GM23248 (cell line): ENCODE measurements at regions not wholly inside any gene's neighbourhood (a gene's known extent, or its start where the extent isn't known, plus 50 kb on each side); places are given as distances from the start of the nearest gene placed in this dataset.

Source experiments
- DNase-seq: peaks from one replicate; pipeline ENCODE4 v3.0.0-alpha.2; 2015
- H2AFZ ChIP-seq: fragments of 200-600 bp; sonication (generic); 2 replicates; pipeline ENCODE4 v1.6.1; 2016; ENCODE audit warnings: antibody characterized with exemption
- H3F3A ChIP-seq: fragments of 200-600 bp; sonication (generic); 2 replicates; pipeline ENCODE4 v1.6.1; 2016; ENCODE audit warnings: mild to moderate bottlenecking, antibody characterized with exemption, mixed run types; ENCODE audit not compliant: insufficient read depth
- H3K27ac ChIP-seq: fragments of 200-600 bp; sonication (generic); 2 replicates; pipeline ENCODE4 v1.5.1; 2016; ENCODE audit warnings: mild to moderate bottlenecking
- H3K27me3 ChIP-seq: fragments of 200-600 bp; sonication (generic); replicated peaks from 2 replicates; pipeline ENCODE4 v1.6.1; 2016; ENCODE audit warnings: mild to moderate bottlenecking; ENCODE audit not compliant: insufficient read depth
- H3K36me3 ChIP-seq: fragments of 200-600 bp; sonication (generic); 2 replicates; pipeline ENCODE4 v1.6.1; 2016; ENCODE audit warnings: low read depth, mild to moderate bottlenecking
- H3K4me1 ChIP-seq: fragments of 200-600 bp; sonication (generic); 2 replicates; pipeline ENCODE4 v1.6.1; 2016; ENCODE audit warnings: mild to moderate bottlenecking; ENCODE audit not compliant: insufficient read depth
- H3K4me2 ChIP-seq: fragments of 200-600 bp; sonication (generic); one replicate; pipeline ENCODE4 v1.6.1; 2016; ENCODE audit warnings: mild to moderate bottlenecking; ENCODE audit not compliant: unreplicated experiment
- H3K4me3 ChIP-seq: fragments of 200-600 bp; sonication (generic); 2 replicates; pipeline ENCODE4 v1.5.1; 2016; ENCODE audit warnings: mild to moderate bottlenecking
- H3K79me2 ChIP-seq: fragments of 200-600 bp; sonication (generic); 2 replicates; pipeline ENCODE4 v1.6.1; 2016; ENCODE audit warnings: mild to moderate bottlenecking; ENCODE audit not compliant: insufficient read depth
- H3K9ac ChIP-seq: fragments of 200-600 bp; sonication (generic); 2 replicates; pipeline ENCODE4 v1.6.1; 2016; ENCODE audit warnings: mild to moderate bottlenecking
- H3K9me2 ChIP-seq: fragments of 200-600 bp; sonication (generic); 2 replicates; pipeline ENCODE4 v1.6.1; 2016; ENCODE audit warnings: mixed run types, mild to moderate bottlenecking, moderate library complexity; ENCODE audit not compliant: insufficient read depth
- H3K9me3 ChIP-seq: fragments of 200-600 bp; sonication (generic); one replicate; pipeline ENCODE4 v1.6.1; 2017; ENCODE audit warnings: low read depth
- H4K20me1 ChIP-seq: fragments of 200-600 bp; sonication (generic); 2 replicates; pipeline ENCODE4 v1.6.0; 2016; ENCODE audit not compliant: insufficient read depth
- EZH2 ChIP-seq: fragments of 200-600 bp; sonication (generic); IDR thresholded peaks from 2 replicates; pipeline ENCODE4 v1.6.1; 2018; ENCODE audit warnings: antibody characterized with exemption, mild to moderate bottlenecking; ENCODE audit not compliant: insufficient read depth, poor library complexity, severe bottlenecking
- EZH2phosphoT487 ChIP-seq: fragments of 200-600 bp; sonication (generic); IDR thresholded peaks from 2 replicates; pipeline ENCODE4 v1.6.1; 2018; ENCODE audit warnings: antibody characterized with exemption, moderate library complexity, mild to moderate bottlenecking, low read depth; ENCODE audit not compliant: insufficient read depth
- WGBS, 2 experiments: methylation state at CpG; one replicate each; pipeline ENCODE4 v1.1.6; 2015 to 2017; ENCODE audit warnings: low lambda C conversion rate in 2 of 2, low coverage in 1 of 2; ENCODE audit errors: missing lambda C conversion rate in 2 of 2; 5-methylcytosine and 5-hydroxymethylcytosine counted together
- in situ Hi-C: fragments of 300-500 bp; cut with MboI; formaldehyde crosslinking; loops from 2 replicates; pipeline ENCODE4 v1.15.0; 2020

GRCh38 chr1:199205740-199206441 is 567.1 kb downstream of the PTPRC start:
- TF ChIP-seq EZH2phosphoT487 (no peak), EZH2 (no peak)
- in situ Hi-C loops, result no loop called here
- Histone ChIP-seq H4K20me1 (no peaks in the 10 kb centered on the region), H3K4me3 (no peak overlapping the region), H3K9ac (no peak overlapping the region), H3K27ac (no peak overlapping the region), H3K79me2 (no peaks in the 10 kb centered on the region), H2AFZ (no peak overlapping the region), H3K27me3 (no peaks in the 10 kb centered on the region), H3F3A (no peaks in the 10 kb centered on the region), H3K9me2 (no peaks in the 10 kb centered on the region), H3K36me3 (no peaks in the 10 kb centered on the region), H3K9me3 (no peaks in the 10 kb centered on the region), H3K4me2 (no peak overlapping the region), H3K4me1 (no peaks in the 10 kb centered on the region)
- no peak for DNase-seq
- 10% methylated on average over 6 of the region's 6 CpGs for WGBS, 2 experiments

DNA sequence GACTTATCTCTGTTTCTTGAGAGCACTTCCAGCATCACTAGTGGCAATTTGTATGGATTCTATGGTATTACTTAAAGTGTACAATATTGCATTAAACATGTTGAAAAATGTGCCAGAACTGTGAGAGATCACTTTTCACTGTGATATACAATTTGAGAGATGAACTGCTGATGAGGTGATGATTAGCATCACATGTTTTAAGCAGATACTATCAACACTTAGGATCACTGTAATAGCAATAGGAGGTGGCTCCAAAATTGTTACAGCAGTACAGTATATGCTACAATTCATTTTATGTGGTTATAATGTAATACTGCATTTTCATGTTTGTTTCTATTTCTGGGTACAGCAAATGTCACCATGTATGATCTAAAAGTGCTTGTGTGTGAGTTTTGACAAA is 570.0 kb downstream of the PTPRC start:
- H3K4me1 ChIP-seq, result no peaks in the 10 kb centered on the region
- H3K9ac ChIP-seq, result no peak overlapping the region
- no peak overlapping the region for H3K4me2 ChIP-seq
- H2AFZ ChIP-seq, result no peak overlapping the region
- DNase-seq, result no peak
- in situ Hi-C loops, result no loop called here
- TF ChIP-seq EZH2phosphoT487 (no peak), EZH2 (no peak)
- H3K79me2 ChIP-seq, result no peaks in the 10 kb centered on the region
- no peaks in the 10 kb centered on the region for H3K36me3 ChIP-seq
- H3K27ac ChIP-seq, result no peak overlapping the region
- H3K9me3 ChIP-seq, result no peaks in the 10 kb centered on the region
- H3K27me3 ChIP-seq, result no peaks in the 10 kb centered on the region
- H3K4me3 ChIP-seq, result no peak overlapping the region
- no peaks in the 10 kb centered on the region for H4K20me1 ChIP-seq
- no peaks in the 10 kb centered on the region for H3K9me2 ChIP-seq
- H3F3A ChIP-seq, result no peaks in the 10 kb centered on the region

DNA sequence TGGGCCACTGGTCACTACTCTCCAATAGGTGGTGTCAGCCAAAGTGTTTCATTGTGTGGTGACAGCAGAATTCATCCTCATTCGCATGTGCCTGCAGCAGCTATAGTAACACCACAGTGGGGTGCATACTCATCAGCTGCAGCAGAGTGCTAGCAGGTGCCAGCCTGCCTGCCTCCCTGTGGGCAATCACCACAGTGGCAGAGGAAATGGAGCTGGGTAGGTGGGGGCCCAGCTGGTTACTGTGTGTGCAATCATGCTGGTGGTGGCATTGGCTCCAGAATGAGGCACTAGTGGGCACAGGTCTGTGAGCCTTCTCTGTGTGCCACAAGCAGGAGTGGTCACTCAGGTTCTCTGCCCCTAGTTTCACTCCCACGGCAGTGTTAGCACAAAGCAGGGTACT is 579.2 kb downstream of the PTPRC start:
- H3F3A ChIP-seq, result no peaks in the 10 kb centered on the region
- no peaks in the 10 kb centered on the region for H3K36me3 ChIP-seq
- in situ Hi-C loops, result no loop called here
- H3K79me2 ChIP-seq, result no peaks in the 10 kb centered on the region
- H3K9me3 ChIP-seq, result no peaks in the 10 kb centered on the region
- H3K9ac ChIP-seq, result no peak overlapping the region
- H3K4me2 ChIP-seq, result no peak overlapping the region
- H2AFZ ChIP-seq, result no peak overlapping the region
- TF ChIP-seq EZH2 (no peak), EZH2phosphoT487 (no peak)
- no peak for DNase-seq
- H3K27me3 ChIP-seq, result 0 out of 2 replicates have a peak, but pooled peaks cover 5% of the 10 kb centered on the region
- no peaks in the 10 kb centered on the region for H3K4me1 ChIP-seq
- no peaks in the 10 kb centered on the region for H4K20me1 ChIP-seq
- H3K27ac ChIP-seq, result no peak overlapping the region
- 25 to 38% methylated on average over 2 of the region's 2 CpGs for WGBS, 2 experiments
- no peak overlapping the region for H3K4me3 ChIP-seq
- H3K9me2 ChIP-seq, result peaks cover 4% of the 10 kb centered on the region; the same call in 1 of the 2 replicates

- Histone ChIP-seq H3K9ac (no peak overlapping the region), H3K27me3 (0 out of 2 replicates have a peak, but pooled peaks cover 5% of the 10 kb centered on the region), H3K36me3 (no peaks in the 10 kb centered on the region), H3K27ac (no peak overlapping the region), H3K79me2 (no peaks in the 10 kb centered on the region), H3K4me1 (no peaks in the 10 kb centered on the region), H3K9me2 (peaks cover 4% of the 10 kb centered on the region; the same call in 1 of the 2 replicates), H4K20me1 (no peaks in the 10 kb centered on the region), H2AFZ (no peak overlapping the region), H3K9me3 (no peaks in the 10 kb centered on the region), H3K4me3 (no peak overlapping the region), H3F3A (no peaks in the 10 kb centered on the region), H3K4me2 (no peak overlapping the region)
- DNase-seq, result no peak
- in situ Hi-C loops, result no loop called here
- WGBS, 2 experiments, result 10 to 29% methylated on average over 2 of the region's 2 CpGs
- no peak for TF ChIP-seq EZH2
- TF ChIP-seq EZH2phosphoT487, result no peak
Observed at GRCh38 chr1:199218533-199218932, 579.7 kb downstream of the PTPRC start.
